Tibial nerve (tissue), 4 donors: ENCODE measurements at regions not wholly inside any gene's neighbourhood (a gene's known extent, or its start where the extent isn't known, plus 50 kb on each side); places are given as distances from the start of the nearest gene placed in this dataset.

Experiments
- DNase-seq, 2 donors: peaks; one replicate each; pipeline ENCODE4 v3.0.0-alpha.2; 2019; ENCODE audit warnings: low spot score in 2 of 2
- H3K27ac ChIP-seq, 4 donors: fragments of 200-600 bp; sonication (generic) in 3 of 4; one replicate each; pipeline ENCODE4 v1.5.1; 2017 to 2019; ENCODE audit warnings: mild to moderate bottlenecking in 1 of 4
- H3K27me3 ChIP-seq, 2 donors: fragments of 200-600 bp; sonication (generic) in 1 of 2; one replicate each; pipeline versions ENCODE4 v1.5.1 to v1.6.0; 2017 to 2019
- H3K36me3 ChIP-seq, 3 donors: fragments of 200-600 bp; sonication (generic); one replicate each; pipeline ENCODE4 v1.5.1; 2018 to 2019
- H3K4me1 ChIP-seq, 4 donors: fragments of 200-600 bp; sonication (generic) in 3 of 4; one replicate each; pipeline ENCODE4 v1.5.1; 2017 to 2019
- H3K4me3 ChIP-seq, 4 donors: fragments of 200-600 bp; sonication (generic) in 3 of 4; one replicate each; pipeline ENCODE4 v1.5.1; 2017 to 2019; ENCODE audit warnings: mild to moderate bottlenecking in 1 of 4, moderate library complexity in 1 of 4
- H3K9me3 ChIP-seq, 4 donors: fragments of 200-600 bp; sonication (generic) in 3 of 4; one replicate each; pipeline ENCODE4 v1.5.1; 2017 to 2019
- EP300 ChIP-seq, 2 donors: sonication (generic); formaldehyde crosslinking; IDR thresholded peaks; one replicate each; pipeline ENCODE4 v1.6.1; 2017; ENCODE audit warnings: antibody characterized with exemption in 2 of 2, mild to moderate bottlenecking in 1 of 2
- POLR2A ChIP-seq, 2 donors: fragments of 450-650 bp; IDR thresholded peaks; one replicate each; pipeline ENCODE4 v1.6.1; 2017; ENCODE audit warnings: antibody characterized with exemption in 2 of 2, mild to moderate bottlenecking in 2 of 2, moderate library complexity in 2 of 2
- WGBS, 2 donors: methylation state at CpG; one replicate each; pipeline ENCODE4 v1.1.5; 2018; 5-methylcytosine and 5-hydroxymethylcytosine counted together
- TF ChIP-seq, protein P1 (sequence below), 5 experiments: fragments of 200-600 bp in 3 of 5; fragments of 450-650 bp in 2 of 5; sonication (generic) in 3 of 5; IDR thresholded peaks; one replicate each; pipeline ENCODE4 v1.5.1; 2016 to 2019; ENCODE audit warnings: antibody characterized with exemption in 5 of 5, mild to moderate bottlenecking in 3 of 5, moderate library complexity in 2 of 5

DNA sequence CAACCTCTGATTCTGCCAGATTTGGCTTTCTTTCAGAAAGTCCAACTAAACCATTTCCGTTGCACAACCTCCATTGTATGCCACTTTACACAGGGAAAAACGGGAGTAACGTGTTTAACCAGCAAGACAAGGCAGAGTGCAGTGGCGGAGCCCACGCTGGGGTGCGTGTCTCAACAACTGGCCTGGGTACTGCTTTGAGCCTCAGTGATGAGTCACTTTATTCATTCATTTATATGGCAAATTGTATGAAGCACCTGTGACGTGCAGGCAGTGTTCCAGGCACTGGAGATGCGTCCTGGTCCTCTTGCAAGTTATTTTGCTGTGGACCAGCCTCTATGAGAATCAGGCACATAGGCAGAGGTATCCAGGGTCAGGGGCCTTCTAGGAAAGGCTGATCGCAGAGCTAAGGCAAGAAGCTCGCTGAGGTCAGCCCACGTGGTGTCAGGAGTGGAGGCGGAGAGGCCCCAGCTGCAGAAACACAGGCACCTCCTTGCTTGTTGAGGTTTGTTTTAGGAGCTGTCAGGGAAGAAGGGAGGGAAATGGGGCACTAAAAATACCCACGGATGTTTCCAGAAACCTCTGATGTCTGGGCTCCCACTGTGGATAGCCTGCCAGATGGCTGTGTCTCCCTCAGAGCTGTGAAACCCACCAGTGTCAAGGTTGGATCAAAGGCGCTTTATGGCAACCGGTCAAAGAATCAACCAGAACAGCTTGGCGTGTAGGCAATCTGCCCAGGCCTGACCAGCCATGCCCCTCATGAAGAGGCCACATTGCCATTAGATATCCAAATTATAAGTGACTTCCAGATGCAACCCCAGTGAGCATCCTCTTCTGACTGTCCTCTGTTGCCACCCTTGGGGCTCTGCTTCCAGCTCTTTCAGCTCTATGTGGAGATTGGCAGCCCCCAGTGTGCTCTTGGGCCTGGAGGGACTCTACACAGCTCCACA is 157.2 kb downstream of the CD83 start:
- peaks cover 0 to 20% (median 9%) of the 10 kb centered on the region in 4 donors for H3K4me1 ChIP-seq
- no peak for TF ChIP-seq POLR2A (IDR thresholded peaks at IDR 0.05)
- TF ChIP-seq, protein P1, sequence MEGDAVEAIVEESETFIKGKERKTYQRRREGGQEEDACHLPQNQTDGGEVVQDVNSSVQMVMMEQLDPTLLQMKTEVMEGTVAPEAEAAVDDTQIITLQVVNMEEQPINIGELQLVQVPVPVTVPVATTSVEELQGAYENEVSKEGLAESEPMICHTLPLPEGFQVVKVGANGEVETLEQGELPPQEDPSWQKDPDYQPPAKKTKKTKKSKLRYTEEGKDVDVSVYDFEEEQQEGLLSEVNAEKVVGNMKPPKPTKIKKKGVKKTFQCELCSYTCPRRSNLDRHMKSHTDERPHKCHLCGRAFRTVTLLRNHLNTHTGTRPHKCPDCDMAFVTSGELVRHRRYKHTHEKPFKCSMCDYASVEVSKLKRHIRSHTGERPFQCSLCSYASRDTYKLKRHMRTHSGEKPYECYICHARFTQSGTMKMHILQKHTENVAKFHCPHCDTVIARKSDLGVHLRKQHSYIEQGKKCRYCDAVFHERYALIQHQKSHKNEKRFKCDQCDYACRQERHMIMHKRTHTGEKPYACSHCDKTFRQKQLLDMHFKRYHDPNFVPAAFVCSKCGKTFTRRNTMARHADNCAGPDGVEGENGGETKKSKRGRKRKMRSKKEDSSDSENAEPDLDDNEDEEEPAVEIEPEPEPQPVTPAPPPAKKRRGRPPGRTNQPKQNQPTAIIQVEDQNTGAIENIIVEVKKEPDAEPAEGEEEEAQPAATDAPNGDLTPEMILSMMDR (IDR thresholded peaks at IDR 0.05): no peak
- TF ChIP-seq EP300 (IDR thresholded peaks at IDR 0.05): no peak
- H3K4me3 ChIP-seq: no peak overlapping the region
- WGBS, 2 donors: 88 to 89% methylated on average over 16 of the region's 16 CpGs
- no peak for DNase-seq
- H3K36me3 ChIP-seq: no peaks in the 10 kb centered on the region
- H3K27me3 ChIP-seq: no peaks in the 10 kb centered on the region
- H3K9me3 ChIP-seq: peaks cover 0 to 8% (median 0%) of the 10 kb centered on the region in 4 donors
- H3K27ac ChIP-seq: no peak overlapping the region

DNA sequence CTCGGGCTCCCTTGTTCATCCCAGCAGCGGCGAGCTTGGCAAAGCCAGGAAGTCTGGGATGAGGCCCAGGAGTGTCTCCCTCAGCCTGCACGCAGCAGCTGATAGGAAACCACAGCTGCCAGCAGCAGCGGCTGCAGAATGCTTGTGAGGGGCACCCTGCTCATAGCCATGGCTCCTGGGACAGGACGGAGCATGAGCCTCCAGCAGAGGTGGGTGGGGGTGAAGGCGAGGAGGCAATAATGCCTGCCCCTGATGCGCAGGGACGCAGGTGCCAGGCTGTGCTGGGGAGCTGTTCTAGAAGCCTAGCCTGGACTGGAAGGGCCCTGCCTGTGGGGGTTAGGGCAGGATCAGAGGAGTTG is 157.9 kb downstream of the CD83 start:
- TF ChIP-seq POLR2A (IDR thresholded peaks at IDR 0.05) (no peak), EP300 (IDR thresholded peaks at IDR 0.05) (no peak)
- TF ChIP-seq, protein P1 (IDR thresholded peaks at IDR 0.05): no peak
- Histone ChIP-seq H3K36me3 (no peaks in the 10 kb centered on the region), H3K27me3 (no peaks in the 10 kb centered on the region), H3K4me1 (peaks cover 0 to 20% (median 9%) of the 10 kb centered on the region in 4 donors), H3K9me3 (peaks cover 0 to 15% (median 0%) of the 10 kb centered on the region in 4 donors), H3K27ac (no peak overlapping the region), H3K4me3 (no peak overlapping the region)
- 61 to 73% methylated on average over 9 of the region's 9 CpGs for WGBS, 2 donors
- DNase-seq: no peak

DNA sequence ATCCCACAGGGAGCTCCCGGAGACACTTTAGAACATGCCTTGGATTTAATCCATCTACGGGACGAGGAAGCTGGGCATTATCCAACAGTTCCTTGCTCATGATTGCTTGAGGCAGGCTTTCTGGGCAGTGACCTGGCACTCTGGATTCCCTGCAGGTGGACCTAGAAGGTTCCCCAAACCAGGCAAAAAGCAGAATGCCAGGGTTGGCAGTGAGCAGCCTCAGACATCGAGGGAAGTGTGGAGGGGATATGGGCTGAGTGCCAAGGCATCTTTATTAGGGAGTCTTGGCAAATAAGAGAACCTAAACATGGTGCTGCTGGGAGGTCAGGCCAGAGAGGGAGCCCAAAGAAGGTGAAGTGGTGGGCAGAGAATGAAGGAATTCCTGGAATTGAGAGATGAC is 158.5 kb downstream of the CD83 start:
- Histone ChIP-seq H3K9me3 (peaks cover 0 to 15% (median 0%) of the 10 kb centered on the region in 4 donors), H3K4me1 (peaks cover 0 to 20% (median 9%) of the 10 kb centered on the region in 4 donors), H3K27ac (peak overlapping the region in 2 of 4 donors; percentile 26 to 57), H3K36me3 (no peaks in the 10 kb centered on the region), H3K4me3 (no peak overlapping the region), H3K27me3 (no peaks in the 10 kb centered on the region)
- DNase-seq: no peak
- TF ChIP-seq, protein P1 (IDR thresholded peaks at IDR 0.05): no peak
- no peak for TF ChIP-seq EP300 (IDR thresholded peaks at IDR 0.05)
- TF ChIP-seq POLR2A (IDR thresholded peaks at IDR 0.05): no peak
- WGBS, 2 donors: 53 to 63% methylated on average over 4 of the region's 4 CpGs

DNA sequence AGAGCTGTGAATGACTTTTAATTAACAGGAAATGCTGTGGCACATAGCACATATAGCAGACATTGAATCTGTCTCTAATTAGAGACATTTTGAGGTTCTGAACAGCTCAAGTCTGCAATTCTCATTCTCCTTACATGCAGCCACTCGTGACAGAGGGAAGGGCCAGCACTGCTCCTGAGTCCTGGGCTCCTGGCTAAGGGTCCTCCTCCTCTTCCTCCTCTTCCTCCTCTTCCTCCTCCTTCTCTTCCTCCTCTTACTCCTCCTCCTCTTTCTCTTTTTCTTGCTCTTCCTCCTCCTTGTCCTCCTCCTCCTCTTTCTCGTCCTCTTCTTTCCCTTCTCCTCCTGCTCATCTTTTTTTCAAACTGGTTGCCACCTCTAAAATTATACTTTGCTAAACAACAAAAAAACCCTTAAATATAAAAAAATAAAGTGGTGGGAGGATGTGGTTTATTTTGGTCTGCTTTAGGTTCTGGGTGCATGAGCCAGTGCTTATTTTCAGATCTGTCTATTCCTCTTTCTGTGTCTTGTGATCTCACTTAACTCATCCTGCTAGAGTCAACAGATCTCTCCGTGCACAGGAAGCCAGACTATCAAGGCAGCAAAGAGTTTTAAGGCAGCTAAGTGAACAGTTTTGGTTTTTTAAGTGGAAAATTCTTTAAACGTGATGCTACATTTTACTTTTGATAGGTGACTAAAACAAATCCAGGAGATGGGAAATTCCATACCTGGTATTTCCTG is 159.3 kb downstream of the CD83 start:
- peaks cover 0 to 15% (median 0%) of the 10 kb centered on the region in 4 donors for H3K9me3 ChIP-seq
- peaks cover 0 to 20% (median 9%) of the 10 kb centered on the region in 4 donors for H3K4me1 ChIP-seq
- H3K27ac ChIP-seq: peak overlapping the region in 3 of 4 donors; percentile 19 to 57 (median 26)
- no peak overlapping the region for H3K4me3 ChIP-seq
- WGBS, 2 donors: 54 to 61% methylated on average over 4 of the region's 4 CpGs
- no peaks in the 10 kb centered on the region for H3K36me3 ChIP-seq
- no peak for DNase-seq
- TF ChIP-seq EP300 (IDR thresholded peaks at IDR 0.05) (peak in 1 of 2 donors; percentile 65), POLR2A (IDR thresholded peaks at IDR 0.05) (no peak)
- TF ChIP-seq, protein P1 (IDR thresholded peaks at IDR 0.05): no peak
- H3K27me3 ChIP-seq: no peaks in the 10 kb centered on the region
